GM19397 (cell line): ENCODE measurements at regions not wholly inside any gene's neighbourhood (a gene's known extent, or its start where the extent isn't known, plus 50 kb on each side); places are given as distances from the start of the nearest gene placed in this dataset.
"Not testable (repeated sequence)": the region's sequence is repeated elsewhere in the genome, so short reads cannot be mapped to it uniquely, and the experiment has no call there.

Experiments used
- ATAC-seq: cut with Tn5 transposase; IDR thresholded peaks from one replicate; pipeline ENCODE4 v1.9.1; 2021; ENCODE audit warnings: mild to moderate bottlenecking, moderate library complexity; ENCODE audit not compliant: unreplicated experiment

DNA sequence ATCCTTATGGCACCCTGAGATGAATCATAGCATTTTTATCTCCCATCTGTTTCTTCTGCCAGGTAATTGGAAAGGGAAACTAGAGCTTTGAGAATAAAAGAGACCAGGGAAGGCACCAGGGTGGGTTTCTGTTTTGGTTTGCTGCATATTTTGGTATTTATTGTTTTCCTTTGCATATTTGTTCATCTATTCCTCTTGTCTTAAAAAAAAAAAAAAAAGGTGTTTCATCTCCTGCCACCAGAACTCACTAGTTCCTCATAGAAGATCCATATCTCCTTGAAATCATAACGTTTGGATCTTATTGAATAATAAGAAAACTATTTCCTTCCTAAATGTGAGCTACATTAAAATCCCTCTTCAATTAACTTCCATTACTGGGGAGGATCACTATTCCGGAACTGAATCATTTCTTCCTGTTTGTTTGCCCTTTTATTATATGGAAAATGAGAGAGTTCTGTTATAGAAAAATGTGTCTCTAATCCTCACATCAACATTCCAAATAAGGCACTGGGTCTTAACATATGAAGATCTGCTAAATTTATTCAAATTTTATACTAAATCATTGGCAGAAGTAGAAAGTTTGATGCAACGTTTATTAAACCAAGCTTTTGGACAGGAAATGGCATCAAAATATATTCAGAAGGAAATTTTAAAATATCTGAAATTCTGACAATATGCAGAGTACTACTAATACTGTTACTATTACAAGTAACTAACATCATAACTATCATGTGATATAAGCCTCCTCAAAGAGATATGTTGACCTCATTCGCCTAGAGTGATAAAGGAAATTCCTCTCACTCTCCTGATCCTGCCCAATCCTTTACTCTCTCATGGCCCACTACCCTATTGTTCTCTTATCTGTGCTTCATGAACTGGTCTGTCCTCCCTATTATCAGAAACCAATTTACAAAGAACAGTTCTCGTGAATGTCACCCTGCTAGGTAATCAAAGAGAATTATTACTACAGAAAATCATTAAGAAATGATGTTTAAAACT, 229.4 kb upstream of the RSPO3 start:
- ATAC-seq, result no peak

DNA sequence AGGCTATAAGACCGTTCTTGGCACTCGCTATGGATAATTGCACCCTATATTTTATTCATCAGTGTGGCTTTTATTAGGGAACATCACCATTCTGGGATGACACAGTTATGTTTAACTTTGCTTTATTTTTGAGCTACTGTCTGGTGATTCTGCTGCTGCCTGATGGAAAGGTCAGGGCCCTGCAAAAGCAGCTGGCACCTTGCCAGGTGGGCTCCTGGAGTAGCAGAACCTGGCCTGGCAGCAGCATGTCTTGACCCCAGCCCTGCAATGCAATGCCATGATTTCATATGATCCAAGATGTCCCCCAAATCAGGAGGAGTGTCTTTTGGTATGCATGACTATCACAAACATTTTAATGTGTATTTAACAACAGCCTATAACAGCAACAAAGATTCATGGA, 228.4 kb upstream of the RSPO3 start:
- no peak for ATAC-seq

DNA sequence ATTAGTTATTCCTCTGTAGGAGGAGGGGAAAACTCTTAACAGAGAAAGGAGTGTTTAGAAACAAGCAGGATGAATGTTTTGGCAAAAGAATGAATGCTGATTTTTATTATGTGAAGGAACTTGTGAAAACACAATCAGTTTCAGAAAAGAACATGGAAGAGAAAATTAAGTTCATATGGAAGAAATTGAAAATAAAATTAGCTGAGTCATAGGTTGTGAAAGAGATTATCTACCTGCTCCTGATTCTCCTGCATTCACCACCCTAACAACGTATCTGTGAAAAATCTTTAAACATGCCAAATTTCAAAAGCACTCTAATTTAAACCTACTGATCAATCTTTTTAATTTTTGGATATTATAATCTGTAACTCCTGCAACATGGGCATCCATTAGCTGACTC, 227.3 kb upstream of the RSPO3 start:
- ATAC-seq, result no peak

DNA sequence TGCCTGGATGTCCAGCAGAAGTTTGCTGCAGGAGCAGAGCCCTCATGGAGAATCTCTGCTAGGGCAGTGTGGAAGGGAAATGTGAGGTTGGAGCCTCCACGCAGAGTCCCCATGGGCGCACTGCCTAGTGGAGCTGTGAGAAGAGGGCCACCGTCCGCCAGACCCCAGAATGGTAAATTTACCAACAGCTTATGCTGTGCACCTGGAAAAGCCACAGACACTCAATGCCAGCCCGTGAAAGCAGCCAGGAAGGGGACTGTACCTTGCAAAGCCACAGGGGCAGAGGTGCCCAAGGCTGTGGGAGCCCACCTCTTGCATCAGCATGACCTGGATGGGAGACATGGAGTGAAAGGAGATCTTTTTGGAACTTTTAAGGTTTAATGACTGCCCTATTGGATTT, 225.6 kb upstream of the RSPO3 start:
- ATAC-seq, result not testable (repeated sequence)

DNA sequence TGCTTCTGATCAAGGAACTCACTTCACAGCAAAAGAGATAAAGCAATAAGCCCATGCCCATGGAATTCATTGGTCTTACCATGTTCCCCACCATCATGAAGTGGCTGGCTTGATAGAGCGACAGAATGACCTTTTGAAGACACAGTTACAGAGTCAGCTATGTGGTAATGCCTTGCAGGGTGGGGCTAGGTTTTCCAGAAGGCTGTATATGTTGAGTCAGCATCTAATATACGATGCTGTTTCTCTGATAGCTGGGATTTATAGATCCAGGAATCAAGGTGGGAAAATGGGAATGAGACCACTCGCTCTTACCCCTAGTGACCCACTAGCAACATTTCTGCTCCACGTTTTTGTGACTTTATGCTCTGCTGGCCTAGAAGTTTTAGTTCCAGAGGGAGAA, 220.7 kb upstream of the RSPO3 start:
- no peak for ATAC-seq

DNA sequence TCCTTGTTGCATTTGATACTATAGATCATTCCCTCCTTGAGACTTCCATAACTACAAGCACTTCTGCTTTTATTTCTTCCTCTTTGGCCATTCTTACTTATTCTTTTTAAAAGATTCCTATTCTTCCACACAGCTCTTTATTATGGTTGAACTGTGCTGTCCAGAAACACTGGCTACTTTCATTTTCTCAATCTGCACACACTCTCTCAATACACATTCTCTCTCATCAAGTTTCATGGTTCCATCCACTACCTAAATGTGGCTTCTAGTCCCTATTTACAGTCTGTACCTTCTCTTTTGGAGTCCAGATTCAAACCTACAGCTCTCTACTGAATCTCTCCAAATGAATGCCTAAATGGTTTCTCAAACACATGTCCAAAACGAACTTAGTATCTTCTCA, 214.3 kb upstream of the RSPO3 start:
- ATAC-seq, result no peak

DNA sequence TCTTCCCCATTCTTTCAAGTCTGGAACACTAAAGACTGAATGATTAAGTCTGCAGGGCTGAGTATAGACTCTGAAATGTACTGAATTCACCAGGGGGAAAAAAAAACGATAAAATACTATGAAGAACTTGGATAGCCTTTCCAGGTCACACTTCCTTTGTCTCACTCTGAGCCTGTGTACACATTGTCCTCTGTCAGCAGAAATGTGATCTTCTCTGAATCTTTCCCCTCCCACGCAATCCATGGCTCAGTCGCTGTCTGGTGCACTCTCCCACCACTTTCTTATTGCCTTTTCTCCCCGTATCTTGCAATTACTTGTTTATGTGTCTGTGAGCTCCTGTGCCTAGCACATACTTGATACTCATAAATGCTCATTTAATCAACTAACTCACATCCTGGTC, 212.6 kb upstream of the RSPO3 start:
- ATAC-seq, result no peak

DNA sequence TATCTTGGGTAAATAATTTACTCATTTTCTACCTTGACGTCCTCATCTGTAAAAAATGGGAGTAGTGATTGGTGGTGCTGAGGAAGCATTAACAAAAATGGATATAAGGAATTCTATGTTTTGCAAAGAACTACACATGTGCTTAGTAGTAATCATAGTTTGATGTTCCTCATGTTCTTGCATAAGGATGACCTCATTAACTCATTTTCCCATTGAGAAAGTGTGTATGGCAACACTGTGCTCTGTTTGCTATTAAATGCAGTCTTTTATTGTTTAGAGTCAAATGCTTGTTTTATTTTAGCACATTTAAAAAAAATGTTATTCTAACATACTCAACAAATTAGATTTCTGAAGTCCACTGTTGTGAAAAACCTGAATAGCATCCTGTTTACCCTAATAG, 211.2 kb upstream of the RSPO3 start:
- ATAC-seq, result no peak

DNA sequence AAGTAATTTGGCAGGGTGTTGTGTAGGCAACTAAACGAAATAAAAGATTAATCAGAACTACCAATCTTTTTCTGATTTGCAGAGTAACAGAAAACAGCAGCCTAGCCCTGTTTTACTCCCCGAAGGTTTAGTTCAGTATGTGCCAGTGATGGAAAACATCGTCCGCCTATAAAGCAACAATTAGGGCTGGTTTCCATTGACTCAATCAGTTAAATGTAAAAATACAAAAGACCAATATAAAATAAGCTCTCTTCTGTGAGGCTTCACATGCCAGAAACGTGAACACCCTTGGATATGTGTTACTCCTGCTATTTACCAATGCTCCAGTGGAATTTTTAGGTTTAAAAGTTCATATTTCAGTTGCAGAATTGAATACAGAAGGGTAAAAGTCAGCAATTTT, 210.5 kb upstream of the RSPO3 start:
- ATAC-seq, result no peak

DNA sequence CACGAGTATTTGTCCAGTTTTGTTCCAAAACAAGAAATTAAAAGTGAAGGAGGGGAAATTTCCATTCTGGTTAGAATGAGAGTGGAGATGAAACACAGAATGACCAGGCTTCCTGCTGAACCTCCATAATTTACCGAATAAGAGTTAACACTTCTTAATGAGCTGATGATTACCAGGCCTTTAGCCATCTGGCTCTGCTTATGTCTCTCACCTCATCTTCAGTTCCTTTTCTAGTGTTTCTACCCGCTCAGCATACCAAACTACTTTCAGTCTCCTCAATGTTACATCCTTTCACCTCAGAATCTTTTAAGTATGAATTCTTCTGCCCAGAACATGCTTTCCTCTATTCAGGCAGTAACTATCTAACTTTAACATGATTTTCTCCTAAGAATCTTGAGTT, 209.0 kb upstream of the RSPO3 start:
- no peak for ATAC-seq

DNA sequence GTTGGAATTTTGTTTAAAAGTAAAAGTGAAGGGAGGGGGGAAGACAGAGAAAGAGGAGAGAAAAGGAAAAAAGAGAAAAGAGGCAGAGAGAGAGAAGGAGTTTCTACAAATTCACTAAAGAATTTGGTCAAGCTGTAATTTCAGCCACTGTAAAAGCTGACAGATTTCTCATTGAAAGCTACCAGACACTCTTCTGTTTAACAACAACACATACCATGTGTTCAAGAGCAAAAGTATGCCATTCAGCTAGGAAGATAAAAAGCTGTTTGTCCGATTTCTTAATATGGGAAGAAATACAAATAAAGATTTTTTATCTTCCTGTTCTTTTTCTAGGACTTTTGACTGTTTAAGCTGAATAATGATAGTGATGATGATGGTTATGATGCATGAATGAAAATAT, 204.8 kb upstream of the RSPO3 start:
- ATAC-seq, result no peak

DNA sequence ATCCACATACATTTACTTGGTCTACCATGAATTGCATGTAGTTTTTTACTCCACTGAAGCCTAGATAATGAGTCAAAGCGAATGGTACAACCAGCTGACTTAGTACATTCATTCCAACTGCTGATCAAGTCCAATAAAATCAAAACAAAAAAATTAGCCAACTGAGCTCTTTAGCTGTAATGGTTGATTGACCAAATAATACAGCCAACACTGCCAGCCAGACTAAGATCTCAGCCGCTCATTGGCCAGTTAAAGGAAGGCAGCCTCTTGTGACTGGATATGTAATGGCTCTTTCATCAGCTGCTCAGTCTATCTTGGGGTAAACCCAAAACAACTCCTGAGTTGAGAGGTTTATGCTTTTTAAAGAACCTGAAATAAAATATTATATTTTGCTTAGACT, 204.3 kb upstream of the RSPO3 start:
- no peak for ATAC-seq

DNA sequence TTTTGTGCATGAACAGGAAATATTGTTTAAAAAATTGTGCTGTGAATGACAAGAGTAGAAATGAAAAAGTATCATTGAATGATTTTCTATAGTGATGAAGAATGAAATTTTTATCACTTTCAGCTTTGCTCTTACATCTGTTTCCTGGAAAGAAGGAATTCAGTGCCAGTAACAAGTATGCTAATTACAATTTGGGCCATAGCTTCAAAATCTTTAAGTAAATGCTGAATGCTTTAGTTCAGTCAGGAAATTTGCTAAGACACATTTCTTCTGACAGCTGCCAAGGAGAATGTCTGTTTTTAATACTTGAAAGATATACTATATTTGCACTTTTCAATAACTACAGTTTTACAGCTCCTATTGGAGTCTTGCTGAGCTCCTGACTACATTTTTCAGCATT, 203.7 kb upstream of the RSPO3 start:
- ATAC-seq, result no peak

DNA sequence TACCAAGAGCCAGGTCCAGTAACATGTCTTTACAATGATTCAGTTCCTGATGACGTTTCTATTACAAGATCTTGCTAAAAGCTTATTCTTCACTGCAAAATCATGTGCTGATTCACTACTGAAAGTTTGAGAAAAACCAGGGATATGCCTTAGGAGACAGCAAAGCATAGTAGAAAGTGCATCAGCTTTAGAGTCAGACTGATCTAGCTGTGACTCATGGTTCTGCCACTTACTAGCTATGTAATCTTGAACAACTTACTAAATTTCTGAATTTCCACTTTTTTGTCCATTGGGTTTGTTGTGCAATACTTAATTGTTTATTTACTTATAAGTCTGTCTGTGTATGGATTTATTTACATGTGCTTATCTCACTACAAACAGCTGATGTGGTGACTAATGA, 198.5 kb upstream of the RSPO3 start:
- no peak for ATAC-seq

DNA sequence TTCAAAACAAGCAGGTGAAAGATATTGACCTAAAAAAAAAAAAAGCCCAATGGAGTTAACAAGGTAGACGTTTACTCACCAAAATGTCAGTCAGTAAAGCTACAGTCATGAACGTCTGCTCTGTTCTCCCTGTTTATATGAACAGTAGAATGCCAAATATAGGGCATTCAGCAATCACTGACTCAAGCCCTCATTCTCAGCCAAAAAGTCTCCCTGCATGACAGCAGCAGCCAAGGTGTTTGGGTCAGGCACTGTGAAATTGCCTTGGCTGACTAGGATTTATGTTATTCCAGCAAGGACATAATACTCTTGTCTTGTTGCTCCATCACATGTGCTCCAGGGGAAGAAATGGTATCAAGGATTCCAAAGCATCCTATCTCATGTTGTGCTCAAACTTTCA, 194.7 kb upstream of the RSPO3 start:
- no peak for ATAC-seq

DNA sequence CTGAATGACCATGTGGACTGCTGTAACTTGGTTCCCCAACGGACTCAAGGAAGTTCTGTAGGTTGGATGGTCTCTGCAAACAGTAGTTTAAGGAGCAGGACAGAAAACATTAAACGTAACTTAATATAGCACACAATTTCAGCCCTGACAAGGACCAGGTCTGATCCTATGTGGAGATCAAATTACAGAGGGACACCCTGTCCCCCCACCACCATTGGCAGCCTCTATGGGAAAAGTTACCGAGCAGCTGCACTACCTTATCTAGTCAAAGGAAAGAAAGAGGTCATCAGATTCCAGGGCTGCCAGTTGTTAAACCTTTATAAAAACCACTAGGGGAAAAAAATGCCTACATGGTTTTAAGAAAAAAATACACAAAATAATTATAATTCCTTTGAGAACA, 191.5 kb upstream of the RSPO3 start:
- ATAC-seq, result no peak

DNA sequence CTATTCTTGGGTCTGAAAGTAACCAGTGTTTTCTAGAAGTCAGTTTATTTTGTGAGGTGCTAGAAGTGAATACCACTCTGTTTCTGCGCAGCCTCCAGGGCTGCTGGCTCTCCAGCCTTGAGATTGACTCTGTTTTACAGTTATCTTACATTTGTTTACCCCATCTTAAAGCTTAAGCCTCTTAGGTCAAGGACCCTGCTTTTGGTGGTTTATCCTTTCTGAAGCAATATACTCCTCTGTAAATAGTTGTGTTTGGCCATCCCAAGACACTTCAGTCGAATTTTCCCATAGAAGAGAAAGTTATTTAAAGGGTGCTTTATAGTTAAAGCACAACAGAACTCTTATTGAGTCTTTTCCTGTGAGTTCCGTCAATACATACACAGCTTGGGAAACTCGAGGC, 190.6 kb upstream of the RSPO3 start:
- no peak for ATAC-seq

DNA sequence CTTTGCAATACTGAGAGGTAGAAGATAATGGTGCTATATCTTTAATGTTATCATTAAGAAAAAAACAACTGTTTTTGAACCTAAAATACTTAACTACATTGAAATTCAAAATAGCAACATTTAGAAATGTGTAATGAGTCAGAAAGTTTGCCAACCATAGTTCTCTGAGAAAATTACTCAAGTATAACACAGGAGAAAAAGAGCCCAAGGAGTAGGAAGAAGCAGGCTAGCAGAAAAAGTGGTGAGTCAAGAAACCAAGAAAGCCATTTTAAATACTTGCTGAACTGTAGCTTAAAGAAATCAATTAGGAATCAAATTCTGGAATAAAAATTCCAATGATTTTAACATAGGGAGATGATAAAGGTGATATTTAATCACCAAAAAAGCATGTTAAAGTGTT, 181.0 kb upstream of the RSPO3 start:
- ATAC-seq, result no peak

DNA sequence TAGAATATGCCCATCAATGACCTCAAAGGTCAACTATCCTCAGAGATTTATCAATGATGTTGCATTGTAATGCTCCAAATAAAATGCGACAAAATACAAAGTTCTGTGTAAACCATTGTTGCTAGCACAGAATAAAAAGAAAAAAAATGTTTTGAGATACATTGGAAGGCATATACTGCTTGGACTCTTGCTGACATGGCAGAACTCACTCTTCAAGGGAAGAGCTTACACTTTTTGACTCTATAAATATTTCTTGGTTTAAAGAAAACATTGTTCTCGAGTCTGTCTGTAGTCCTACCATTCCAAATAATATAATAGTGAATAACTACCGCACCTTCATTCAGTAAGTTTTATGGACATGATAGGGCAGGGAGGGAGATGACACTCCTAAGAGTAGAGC, 178.7 kb upstream of the RSPO3 start:
- no peak for ATAC-seq

DNA sequence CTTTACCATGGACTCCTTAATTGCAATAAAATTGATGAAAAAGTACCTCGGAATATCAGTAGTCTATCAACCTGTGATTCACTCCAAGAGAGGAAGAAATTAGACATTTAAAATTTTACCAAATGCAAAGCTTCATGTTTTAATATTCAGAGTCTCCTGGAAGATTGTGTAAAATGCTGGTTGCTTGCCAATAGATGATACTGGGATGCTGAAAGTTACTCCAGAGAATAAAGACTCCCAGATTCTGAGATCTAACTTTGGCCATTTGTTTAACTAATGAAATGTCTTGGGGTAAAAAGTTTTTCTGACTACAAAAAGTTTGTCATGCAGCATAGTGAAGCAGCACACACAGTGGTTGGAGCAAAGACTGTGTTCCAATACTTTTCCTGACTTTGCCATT, 176.7 kb upstream of the RSPO3 start:
- no peak for ATAC-seq

DNA sequence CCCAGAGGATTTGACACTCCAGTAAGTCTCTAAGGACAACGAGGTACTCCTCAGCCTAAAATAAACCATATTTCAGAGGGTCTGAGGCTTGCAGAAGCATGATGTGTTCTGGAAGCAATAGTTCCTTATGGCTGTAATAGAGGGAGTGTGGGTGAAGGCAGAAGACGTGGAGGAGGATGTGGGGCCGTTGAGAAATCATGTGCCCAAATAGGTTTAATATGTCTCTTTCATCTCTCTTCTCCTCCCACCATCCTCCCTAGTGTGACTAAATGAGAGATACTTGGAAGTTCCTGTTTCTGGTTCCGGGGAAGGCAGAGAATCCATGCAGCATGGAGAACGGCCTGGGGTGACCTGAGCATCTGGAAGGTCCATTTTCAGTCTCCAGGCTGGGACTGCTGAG, 174.0 kb upstream of the RSPO3 start:
- ATAC-seq, result no peak

DNA sequence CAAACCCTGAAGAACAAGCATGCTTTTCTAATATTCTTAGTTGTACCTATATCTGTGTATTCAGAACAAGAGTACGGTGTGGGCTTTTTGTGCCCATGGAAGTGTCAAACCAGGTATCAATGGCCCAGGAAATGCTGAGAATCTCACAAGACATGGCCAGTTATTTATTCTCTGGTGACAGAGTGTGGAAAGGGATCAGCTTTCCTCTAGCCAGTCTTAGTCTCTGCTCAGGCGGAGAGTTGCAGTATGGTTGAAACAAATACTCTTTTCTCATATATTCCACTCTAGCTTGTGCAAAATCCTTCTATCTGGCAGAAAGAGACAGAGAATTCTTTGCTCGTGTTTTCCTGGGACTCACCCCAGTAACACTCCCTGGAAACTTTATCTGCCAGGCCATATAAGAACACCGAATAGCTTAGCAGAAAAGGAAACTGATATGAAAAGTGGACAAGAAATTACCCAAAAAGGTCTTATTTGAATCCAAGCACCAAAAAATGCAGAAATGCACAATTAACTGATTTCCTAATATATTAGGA, 173.3 kb upstream of the RSPO3 start:
- ATAC-seq, result no peak
